ENCODE measurements at regions not wholly inside any gene's neighbourhood (a gene's known extent, or its start where the extent isn't known, plus 50 kb on each side); places are given as distances from the start of the nearest gene placed in this dataset.

- 78% methylated on average over 7 of the region's 7 CpGs for WGBS
These were observed 136.7 kb downstream of the MATN1 start for GRCh38 chr1:30586671-30587070.

GRCh38 chr1:30579580-30579979 lies 143.8 kb downstream of the MATN1 start:
- Histone ChIP-seq H3K27ac (ENCODE audit: low read depth in 1 of 2, low read length in 2 of 2) (no peak overlapping the region), H3K9me3 (ENCODE audit: control insufficient read depth in 4 of 4, low read length in 3 of 4) (no peaks in the 10 kb centered on the region), H3K27me3 (ENCODE audit: control insufficient read depth in 4 of 4, insufficient read depth in 4 of 4, low read length in 3 of 4) (no peaks in the 10 kb centered on the region), H3K4me1 (ENCODE audit: control insufficient read depth in 4 of 4, insufficient read depth in 4 of 4, low read length in 3 of 4) (no peaks in the 10 kb centered on the region), H3K9ac (ENCODE audit: low read depth in 1 of 2, low read length in 2 of 2) (no peak overlapping the region), H3K36me3 (ENCODE audit: control insufficient read depth in 4 of 4, insufficient read depth in 3 of 4, low read depth in 1 of 4, low read length in 3 of 4) (no peaks in the 10 kb centered on the region), H3K4me3 (ENCODE audit: low read depth in 1 of 3, low read length in 3 of 3) (no peak overlapping the region)
- no peak for DNase-seq (ENCODE audit: low spot score)
- TF ChIP-seq HNF4G (IDR thresholded peaks at IDR 0.05): no peak
- no peak for TF ChIP-seq NR2F2 (IDR thresholded peaks at IDR 0.05)
- no peak for TF ChIP-seq JUND (IDR thresholded peaks at IDR 0.05)
- no peak for TF ChIP-seq EGR1 (IDR thresholded peaks at IDR 0.05; ENCODE audit: low read depth in 2 of 2)
- TF ChIP-seq HNF4A (conservative IDR thresholded peaks at IDR 0.05): no peak
- no peak for TF ChIP-seq ATF3 (IDR thresholded peaks at IDR 0.05)
- TF ChIP-seq TAF1 (conservative IDR thresholded peaks at IDR 0.05): no peak
- TF ChIP-seq SP1 (IDR thresholded peaks at IDR 0.05): no peak
- TF ChIP-seq YY1 (IDR thresholded peaks at IDR 0.05): no peak
- TF ChIP-seq GABPA (IDR thresholded peaks at IDR 0.05 in 1 of 2, conservative IDR thresholded peaks at IDR 0.05 in 1 of 2): no peak
- TF ChIP-seq REST (IDR thresholded peaks at IDR 0.05): no peak
- no peak for TF ChIP-seq MAX (IDR thresholded peaks at IDR 0.05)

More at GRCh38 chr1:30586671-30587070, 136.7 kb downstream of the MATN1 start:
- Histone ChIP-seq H3K36me3 (ENCODE audit: control insufficient read depth in 4 of 4, insufficient read depth in 3 of 4, low read depth in 1 of 4, low read length in 3 of 4) (no peaks in the 10 kb centered on the region), H3K27me3 (ENCODE audit: control insufficient read depth in 4 of 4, insufficient read depth in 4 of 4, low read length in 3 of 4) (no peaks in the 10 kb centered on the region), H3K4me1 (ENCODE audit: control insufficient read depth in 4 of 4, insufficient read depth in 4 of 4, low read length in 3 of 4) (no peaks in the 10 kb centered on the region), H3K4me3 (ENCODE audit: low read depth in 1 of 3, low read length in 3 of 3) (no peak overlapping the region), H3K9ac (ENCODE audit: low read depth in 1 of 2, low read length in 2 of 2) (no peak overlapping the region), H3K27ac (ENCODE audit: low read depth in 1 of 2, low read length in 2 of 2) (no peak overlapping the region), H3K9me3 (ENCODE audit: control insufficient read depth in 4 of 4, low read length in 3 of 4) (no peaks in the 10 kb centered on the region)
- peak; percentile 16 for DNase-seq (ENCODE audit: low spot score)
- no peak for TF ChIP-seq FOXA1 (IDR thresholded peaks at IDR 0.05)
- no peak for TF ChIP-seq YY1 (IDR thresholded peaks at IDR 0.05)
- no peak for TF ChIP-seq REST (IDR thresholded peaks at IDR 0.05)
- no peak for TF ChIP-seq RAD21 (IDR thresholded peaks at IDR 0.05)
- no peak for TF ChIP-seq NR2F2 (IDR thresholded peaks at IDR 0.05)
- no peak for TF ChIP-seq CTCF (IDR thresholded peaks at IDR 0.05; ENCODE audit: low read depth, low read length, missing input control)
- TF ChIP-seq RXRA (IDR thresholded peaks at IDR 0.05): no peak
